Neural progenitor cell (in vitro differentiated cells): ENCODE measurements at regions not wholly inside any gene's neighbourhood (a gene's known extent, or its start where the extent isn't known, plus 50 kb on each side); places are given as distances from the start of the nearest gene placed in this dataset.

Experiments
- CTCF ChIP-seq: fragments of 200-600 bp; sonication (generic); IDR thresholded peaks from 2 replicates; pipeline ENCODE4 v1.5.1; 2017; ENCODE audit warnings: antibody characterized with exemption, mild to moderate bottlenecking
- EZH2 ChIP-seq: fragments of 200-600 bp; sonication (generic); IDR thresholded peaks from 2 replicates; pipeline ENCODE4 v1.6.1; 2017; ENCODE audit warnings: antibody characterized with exemption, mild to moderate bottlenecking, moderate library complexity
- EZH2phosphoT487 ChIP-seq: fragments of 200-600 bp; sonication (generic); IDR thresholded peaks from 2 replicates; pipeline ENCODE4 v1.6.1; 2017; ENCODE audit warnings: antibody characterized with exemption

- TF ChIP-seq CTCF (no peak), EZH2 (no peak), EZH2phosphoT487 (no peak)
Observed at GRCh38 chr10:58930500-58930899, 245.9 kb upstream of the PHYHIPL start.
